DMS 273 treated with DMSO at 0.1 percent for 48 hours (cell line): ENCODE measurements at regions not wholly inside any gene's neighbourhood (a gene's known extent, or its start where the extent isn't known, plus 50 kb on each side); places are given as distances from the start of the nearest gene placed in this dataset.
"Not testable (repeated sequence)": the region's sequence is repeated elsewhere in the genome, so short reads cannot be mapped to it uniquely, and the experiment has no call there.

Experiments
- DNase-seq: peaks from one replicate; lab custom pipeline; 2025; lab: John Stamatoyannopoulos, UW

DNA sequence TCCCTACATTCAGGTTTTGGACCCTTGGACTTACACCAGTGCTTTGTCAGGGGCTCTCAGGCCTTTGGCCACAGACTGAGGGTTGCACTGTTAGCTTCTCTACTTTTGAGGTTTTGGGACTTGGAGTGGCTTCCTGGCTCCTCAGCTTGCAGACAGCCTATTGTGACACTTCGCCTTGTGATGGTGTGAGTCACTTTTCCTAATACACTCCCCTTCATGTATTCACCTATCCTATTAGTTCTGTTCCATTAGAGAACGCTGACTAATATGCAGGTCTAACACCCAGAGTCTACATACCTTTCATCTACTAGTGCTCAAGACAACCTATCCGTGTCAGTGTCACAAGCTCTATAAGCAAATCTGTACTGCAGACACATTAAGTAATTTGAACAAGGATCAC is 605.3 kb downstream of the KCNT2 start:
- DNase-seq: no peak

- not testable (repeated sequence) for DNase-seq
These were observed 605.9 kb downstream of the KCNT2 start for GRCh38 chr1:196002296-196002695.

DNA sequence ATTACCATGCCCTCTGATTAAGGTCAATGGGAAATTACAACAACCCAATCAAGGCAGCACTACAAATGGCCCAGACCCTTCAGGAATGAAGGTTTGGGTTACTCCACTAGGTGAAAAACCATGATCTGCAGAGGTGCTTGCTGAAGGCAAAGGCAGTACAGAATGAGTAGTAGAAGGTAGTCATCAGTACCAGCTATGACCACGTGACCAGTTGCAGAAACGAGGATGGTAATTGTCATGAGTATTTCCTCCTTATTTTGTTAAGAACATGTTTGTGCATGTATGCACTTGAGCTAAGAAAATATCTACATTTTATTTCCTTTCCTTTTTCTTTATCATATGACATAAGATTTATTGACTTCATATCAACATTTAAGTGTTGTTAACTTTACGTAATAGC is 607.1 kb downstream of the KCNT2 start:
- no peak for DNase-seq

DNA sequence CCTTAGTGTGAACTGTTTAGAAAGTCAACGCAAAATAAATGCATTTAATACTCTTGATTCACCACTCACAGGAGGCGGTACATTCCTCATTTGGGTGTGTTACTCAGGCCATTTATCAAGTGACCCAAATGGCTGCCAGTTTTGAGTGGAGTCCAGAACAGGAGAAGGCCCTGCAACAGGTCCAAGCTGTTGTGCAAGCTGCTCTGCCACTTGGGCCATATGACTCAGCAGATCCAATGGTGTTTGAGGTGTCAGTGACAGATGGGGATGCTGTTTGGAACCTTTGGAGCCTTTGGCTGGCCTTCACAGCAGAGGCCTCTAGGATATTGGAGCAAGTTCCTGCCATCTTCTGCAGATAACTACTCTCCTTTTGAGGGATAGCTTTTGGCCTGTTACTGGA is 609.2 kb downstream of the KCNT2 start:
- no peak for DNase-seq

DNA sequence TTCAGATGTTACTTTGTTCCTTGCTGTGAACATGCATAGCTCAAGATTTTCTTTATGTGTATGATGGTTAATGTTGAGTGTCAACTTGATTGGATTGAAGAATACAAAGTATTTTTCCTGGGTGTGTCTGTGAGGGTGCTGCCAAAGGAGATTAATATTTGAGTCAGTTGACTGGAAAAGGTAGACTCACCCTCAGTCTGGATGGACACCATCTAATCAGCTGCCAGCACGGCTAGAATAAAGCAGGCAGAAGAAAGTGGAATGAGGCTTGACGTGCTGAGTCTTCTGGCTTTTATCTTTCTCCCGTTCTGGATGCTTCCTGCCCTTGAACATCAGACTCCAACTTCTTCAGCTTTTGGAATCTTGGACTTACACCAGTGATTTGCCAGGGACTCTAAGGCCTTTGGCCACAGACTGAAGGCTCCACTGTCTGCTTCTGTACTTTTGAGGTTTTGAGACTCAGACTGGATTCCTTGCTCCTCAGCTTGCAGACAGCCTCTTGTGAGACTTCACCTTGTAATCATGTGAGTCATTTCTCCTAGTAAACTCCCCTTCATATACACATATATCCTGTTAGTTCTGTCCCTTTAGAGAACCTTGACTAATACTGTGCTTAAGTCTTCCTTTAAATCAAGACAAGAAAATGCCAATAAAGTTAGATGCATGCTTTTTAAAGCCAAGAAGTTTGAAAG is 626.6 kb downstream of the KCNT2 start:
- DNase-seq: no peak

GRCh38 chr1:195979646-195980045 is 628.6 kb downstream of the KCNT2 start:
- DNase-seq: no peak

DNA sequence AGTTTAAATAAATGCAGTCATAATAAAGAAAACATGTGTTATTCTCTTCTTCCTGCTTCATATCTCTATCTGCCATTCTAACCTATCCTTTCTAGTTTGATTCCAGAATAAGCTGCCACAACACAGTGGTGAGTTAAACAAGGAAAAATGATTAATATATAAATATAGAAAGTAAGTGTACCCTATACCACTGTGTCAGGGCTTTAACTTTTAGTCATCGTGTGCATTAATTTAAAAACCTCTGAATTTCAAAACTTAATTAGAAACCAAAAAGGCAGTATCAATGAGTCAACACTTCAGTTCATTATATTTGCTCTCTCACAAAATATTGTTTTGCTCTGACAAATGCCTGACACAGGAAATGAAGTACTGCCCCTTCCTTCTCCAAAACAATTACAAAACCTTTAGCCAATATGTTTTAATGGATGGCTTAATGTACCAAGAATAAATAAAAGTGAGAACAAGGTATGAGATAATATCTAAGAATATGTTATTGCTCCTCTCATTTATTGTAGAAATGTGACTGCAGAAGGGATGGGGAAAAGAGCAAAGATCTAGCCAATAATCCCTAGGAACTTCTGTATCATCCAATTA is 634.8 kb downstream of the KCNT2 start:
- DNase-seq: no peak

GRCh38 chr1:195971589-195971988 is 636.7 kb downstream of the KCNT2 start:
- no peak for DNase-seq

GRCh38 chr1:195970209-195970608 is 638.0 kb downstream of the KCNT2 start:
- DNase-seq: no peak

DNA sequence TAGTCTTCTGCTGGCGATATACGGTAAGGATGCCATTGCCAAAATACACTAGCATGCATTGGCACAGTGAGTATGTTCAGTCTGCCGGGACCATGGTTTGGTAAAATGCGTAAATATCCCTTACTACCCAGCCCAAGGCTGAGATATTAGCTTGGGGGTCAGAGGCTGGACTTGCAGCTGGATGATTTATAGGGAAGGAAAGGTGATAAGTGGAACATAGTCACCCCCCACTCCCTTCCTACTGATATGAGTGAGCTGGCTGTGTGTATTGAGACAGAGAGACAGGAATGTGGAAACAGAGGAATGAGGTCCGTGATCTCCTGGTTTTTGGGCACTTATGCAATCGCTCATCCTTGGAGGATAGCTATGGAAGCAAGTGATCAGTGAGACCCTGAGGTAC is 642.8 kb downstream of the KCNT2 start:
- DNase-seq: no peak

DNA sequence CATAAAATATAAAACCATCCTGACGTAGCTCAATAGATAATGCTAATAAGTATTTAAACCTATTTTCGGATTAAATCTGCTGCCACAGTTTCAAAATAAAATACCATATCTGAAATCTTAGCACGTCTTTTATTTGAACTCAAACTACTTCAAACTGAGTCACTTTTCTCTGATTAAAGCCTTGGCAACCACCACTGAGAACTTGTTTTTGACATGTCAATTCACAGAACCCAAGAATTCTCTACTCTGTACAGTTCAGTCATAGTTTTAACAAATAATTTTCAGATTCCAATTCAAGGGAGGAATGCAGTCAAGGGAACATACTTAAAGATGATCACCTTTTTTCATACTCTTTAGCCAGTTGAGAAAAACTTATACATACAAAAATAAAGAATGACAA is 643.2 kb downstream of the KCNT2 start:
- DNase-seq: no peak

- DNase-seq: no peak
These were observed 643.7 kb downstream of the KCNT2 start for GRCh38 chr1:195964516-195964915.

GRCh38 chr1:195962051-195962450 is 646.2 kb downstream of the KCNT2 start:
- DNase-seq: no peak

- DNase-seq: no peak
These were observed 647.7 kb downstream of the KCNT2 start for GRCh38 chr1:195960580-195960979.

GRCh38 chr1:195958131-195958530 is 650.1 kb downstream of the KCNT2 start:
- DNase-seq: no peak

- DNase-seq: no peak
These were observed 651.4 kb downstream of the KCNT2 start for GRCh38 chr1:195956845-195957244.

DNA sequence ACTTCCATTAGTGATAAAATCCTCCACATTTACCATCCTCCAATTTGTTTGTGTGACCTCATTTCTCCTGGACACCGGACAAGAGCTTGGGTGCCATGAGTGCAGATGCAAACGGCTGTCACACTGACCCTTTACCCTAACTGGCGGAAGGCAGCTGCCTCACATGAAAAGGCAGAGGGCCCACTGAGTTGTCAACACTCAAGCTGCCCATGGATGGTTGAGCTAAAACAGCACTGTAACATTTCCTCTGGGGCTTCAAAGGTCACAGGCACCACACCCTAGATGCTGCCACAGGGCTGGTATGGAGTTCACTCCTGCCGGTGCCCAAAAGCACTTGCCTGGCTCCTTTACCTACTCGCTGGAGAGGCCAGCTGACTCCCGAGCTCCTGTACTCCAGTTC is 653.4 kb downstream of the KCNT2 start:
- no peak for DNase-seq

GRCh38 chr1:195951313-195951712 is 656.9 kb downstream of the KCNT2 start:
- no peak for DNase-seq

DNA sequence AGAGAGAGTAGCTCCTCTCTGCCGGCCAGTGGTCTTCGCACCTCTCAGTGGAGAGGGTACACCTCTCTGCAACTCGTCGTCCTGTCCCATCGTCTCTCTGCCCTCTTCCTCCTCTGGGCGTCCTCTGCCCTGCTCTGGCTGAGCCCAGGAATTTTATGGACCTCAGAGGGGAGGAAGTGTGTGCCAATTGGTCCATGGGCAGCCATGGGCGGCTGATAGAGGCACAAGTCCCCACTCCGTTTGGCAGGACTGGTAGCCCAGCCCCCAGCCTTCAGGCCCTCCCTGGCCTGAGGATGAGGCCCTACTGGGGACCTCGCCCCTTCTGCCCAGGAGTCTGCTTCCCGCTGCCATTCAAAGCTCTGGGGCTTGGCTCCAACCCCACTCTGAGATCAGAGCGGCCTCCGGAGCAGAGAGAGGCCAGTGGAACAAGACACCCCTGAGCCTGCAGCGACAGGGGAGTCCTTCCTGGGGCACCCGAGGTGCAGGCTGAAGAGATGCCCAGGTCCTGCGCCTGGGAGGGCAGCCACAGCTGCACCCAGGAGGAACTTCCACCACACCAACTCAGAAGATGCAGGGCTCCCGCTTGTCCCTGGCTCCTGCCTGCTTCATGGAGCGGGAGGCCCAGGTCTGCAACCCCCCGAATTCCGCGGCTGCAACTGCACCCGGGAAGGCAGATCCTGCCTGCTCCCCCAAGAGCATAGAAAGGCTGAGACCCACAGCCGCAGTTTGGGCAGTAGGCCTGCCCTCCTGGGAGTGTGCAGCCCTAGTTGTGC is 659.9 kb downstream of the KCNT2 start:
- no peak for DNase-seq

GRCh38 chr1:195946500-195946899 is 661.7 kb downstream of the KCNT2 start:
- DNase-seq: no peak

DNA sequence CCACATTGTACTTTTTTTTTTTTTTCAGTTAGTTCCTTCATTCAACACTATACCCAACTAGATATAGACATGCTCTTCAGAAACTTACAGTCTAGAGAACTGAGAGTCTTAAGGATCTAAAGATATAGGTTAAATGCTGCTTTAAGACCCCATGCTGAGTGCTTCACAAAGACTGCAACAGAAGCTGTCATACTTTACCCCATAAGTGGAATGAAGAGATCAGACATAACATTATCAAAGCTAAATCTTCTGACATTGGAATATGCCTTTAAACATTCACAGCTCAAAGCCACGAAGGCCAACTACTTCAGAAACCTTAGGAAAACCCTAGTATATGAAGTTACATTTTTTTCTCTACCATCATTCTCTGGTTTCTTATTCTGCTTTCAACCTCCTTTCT is 666.4 kb downstream of the KCNT2 start:
- no peak for DNase-seq

GRCh38 chr1:195941314-195941713 is 666.9 kb downstream of the KCNT2 start:
- DNase-seq: no peak

- DNase-seq: no peak
These were observed 668.4 kb downstream of the KCNT2 start for GRCh38 chr1:195939844-195940243.
